Activated effector memory CD4-positive, alpha-beta T cell treated with Interleukin-2 at 50 U/mL for 16 hours (primary cell): ENCODE measurements at regions not wholly inside any gene's neighbourhood (a gene's known extent, or its start where the extent isn't known, plus 50 kb on each side); places are given as distances from the start of the nearest gene placed in this dataset.

ENCODE experiments used
- DNase-seq: peaks from one replicate; pipeline ENCODE4 v3.0.0-alpha.2; 2020

DNA sequence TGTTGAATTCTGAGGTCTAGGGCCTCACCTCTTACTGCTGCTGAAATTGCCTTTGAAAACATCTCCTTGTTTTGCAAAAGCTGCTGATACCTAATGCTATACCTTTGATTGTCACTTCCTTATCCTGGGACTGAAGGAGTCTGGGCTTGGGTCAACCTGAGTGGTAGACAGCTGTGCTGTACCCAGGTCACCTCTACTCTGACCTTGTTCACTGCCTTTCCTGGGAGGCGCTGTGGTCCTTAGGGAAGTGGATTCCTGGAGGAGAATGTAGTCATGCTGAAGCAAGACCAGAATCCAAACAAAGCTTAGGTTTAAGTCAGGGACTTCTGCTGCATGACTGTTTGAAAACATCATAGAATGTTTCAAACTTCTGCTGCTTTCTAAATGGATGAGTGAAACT lies 191.4 kb downstream of the SNAPC1 start:
- no peak for DNase-seq

DNA sequence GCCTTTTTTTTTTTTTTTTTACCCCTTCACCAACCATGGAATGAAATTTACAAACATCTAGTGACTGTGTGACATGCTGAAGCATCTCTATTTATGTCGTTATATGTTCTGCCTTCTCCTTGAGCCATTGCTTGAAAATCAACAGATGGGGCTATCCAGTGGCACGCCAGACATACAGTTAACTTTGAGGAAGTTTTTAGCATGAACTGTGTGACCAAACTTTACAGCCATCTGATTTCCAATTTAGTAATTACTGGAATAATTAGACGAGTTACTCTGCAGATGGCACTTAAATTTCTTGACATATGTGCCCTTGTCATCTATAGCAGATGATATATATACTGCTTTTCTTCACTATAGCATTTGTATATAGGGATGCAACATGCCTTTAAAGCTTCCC lies 192.1 kb downstream of the SNAPC1 start:
- DNase-seq, result no peak

DNA sequence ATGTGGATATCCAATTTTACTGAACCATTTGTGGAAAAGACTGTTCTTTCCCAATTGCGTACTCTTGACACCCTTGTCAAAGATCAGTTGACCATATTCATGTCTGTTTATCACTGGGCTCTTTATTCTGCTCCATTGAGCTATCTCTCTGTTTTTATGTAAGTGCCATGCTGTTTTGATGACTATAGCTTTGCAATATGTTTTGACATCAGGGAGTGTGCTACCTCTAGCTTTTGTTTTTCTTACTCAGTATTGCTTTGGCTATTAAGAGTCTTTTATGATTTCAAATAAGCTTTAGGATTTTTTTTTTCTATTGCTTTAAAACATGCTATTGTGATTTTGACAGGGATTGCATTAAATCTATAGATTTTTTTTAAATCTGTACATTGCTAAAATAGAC lies 194.3 kb downstream of the SNAPC1 start:
- DNase-seq, result no peak

DNA sequence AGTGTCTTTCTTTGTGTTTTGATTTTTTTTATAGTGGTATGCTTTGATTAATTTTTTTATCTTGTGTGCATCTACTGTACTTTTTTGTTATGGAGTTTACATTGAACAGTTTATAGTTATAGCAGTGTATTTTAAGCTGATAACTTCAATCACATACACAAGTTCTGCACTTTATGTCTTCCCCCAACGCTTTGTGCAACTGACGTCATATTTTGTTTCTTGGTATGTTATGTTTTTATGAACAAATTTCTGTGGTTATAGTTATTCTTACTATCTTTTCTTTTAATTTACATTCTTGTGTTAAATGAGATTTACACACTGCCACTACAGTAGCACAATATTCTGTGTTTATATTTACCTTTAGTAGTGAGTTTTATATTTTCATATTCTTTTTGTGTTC lies 197.1 kb downstream of the SNAPC1 start:
- DNase-seq, result no peak

DNA sequence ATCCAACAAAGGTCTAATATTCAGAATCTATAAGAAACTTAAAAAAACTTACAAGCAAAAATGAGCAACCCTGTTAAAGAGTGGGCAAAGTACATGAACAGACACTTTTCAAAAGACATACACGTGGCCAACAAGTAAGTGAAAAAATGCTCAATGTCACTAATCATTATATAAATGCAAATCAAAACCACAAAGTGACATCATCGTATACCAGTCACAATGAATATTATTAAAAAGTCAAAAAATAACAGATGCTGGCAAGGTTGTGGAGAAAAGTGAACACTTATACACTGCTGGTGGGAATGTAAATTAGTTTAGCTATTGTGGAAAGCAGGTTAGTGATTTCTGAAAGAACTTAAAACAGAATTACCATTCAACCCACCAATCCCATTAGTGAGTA lies 199.1 kb downstream of the SNAPC1 start:
- no peak for DNase-seq

DNA sequence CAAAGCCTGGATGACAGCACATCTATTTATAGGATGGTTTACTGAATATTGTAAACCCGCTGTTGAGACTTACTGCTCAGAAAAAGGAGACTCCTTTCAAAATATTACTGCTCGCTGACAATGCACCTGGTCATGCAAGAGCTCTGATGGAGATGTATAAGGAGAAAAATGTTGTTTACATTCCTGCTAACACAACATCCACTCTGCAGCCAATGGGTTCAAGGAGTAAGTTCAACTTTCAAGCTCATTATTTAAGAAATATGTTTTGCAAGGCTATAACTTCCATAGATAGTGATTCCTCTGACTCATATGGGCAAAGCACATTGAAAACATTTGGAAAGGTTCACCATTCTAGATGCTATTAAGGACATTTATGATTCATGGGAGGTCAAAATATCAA lies 201.7 kb downstream of the SNAPC1 start:
- DNase-seq, result no peak

DNA sequence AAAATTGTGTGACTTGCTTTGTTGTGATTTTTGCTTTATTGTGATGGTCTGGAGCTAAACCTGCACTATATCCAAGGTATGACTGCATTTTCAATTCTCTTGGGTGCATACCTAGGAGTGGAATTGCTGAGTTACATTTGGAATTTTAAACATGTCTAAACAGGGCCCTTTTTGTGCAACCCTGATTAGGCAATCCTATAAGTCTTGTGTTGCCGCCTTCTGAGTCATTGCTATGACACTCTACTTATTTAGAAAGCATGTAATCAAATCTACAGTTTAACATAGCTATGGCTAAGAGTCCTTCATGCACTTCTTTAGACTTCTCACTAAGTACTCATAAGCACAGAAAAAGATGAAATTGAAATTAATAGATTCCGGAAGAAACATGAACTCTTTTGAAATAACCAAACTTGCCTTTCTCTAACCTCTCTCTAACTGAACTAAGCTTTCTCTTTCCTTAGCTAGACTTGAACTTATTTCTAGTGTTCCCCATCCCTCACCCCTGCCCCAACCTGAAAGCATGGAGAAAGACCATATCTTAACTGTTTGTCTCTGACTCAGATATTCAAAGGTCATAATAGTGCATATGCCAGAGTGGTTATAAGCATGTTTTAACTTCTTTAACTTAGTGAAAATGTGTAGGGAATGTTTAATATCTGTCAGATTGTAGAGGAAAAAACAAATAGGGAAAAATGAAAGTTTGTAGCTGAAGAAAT lies 203.0 kb downstream of the SNAPC1 start:
- no peak for DNase-seq

DNA sequence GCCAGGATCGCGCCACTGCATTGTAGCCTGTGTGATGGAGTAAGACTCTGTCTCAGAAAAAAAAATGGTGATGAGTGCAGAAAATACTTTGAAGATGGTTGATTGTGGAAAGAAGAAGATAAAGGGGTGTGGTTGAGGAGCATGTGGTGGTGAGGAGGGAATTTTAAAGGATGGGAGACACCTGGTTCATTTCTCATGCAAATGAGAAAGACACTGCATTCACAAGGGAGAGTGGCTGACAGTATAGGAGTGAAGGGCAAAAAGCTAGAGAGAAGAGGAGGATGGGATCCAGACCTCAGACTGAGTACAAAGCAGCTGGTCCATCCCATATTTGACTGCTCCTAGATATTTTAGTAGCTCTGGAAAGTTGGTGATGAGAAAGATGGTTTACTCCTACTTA lies 206.0 kb downstream of the SNAPC1 start:
- no peak for DNase-seq

DNA sequence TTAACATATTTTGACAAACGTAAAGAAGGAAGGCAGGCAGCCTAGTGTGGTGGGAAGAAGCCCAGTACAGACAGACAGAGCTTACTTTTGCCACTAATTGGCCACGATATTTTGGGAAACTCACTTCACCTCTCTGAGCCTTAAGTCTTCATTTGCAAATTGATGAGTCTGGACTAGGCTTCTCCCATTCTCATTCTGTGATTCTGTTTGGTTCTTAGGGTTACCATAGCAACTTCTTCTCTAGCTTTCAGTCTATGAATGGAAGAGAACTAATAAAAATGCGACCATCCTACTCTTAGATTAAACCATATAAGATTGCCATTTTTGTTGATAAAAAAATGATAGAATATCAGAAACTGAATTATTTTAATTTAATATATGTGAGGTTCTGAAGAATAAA lies 210.5 kb downstream of the SNAPC1 start:
- no peak for DNase-seq

DNA sequence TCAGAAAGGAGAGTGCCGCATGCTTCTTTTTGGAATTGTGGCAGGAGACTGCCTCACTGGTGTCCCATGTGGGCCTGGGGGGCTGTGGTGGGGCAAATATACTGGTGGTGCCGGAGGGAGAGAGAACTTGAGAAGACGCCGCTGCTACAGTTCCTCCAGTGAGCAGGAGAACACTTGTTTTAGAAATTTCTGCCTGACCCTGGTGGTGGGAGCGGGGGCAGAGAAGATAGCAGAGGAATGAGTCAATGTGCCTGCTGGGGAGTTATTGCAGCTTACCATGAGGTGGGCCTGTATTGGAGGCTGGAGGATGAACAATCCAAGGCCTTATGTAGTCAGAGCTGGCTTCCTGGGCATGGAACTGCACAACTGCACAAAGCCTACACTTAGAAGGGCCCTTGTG lies 211.8 kb downstream of the SNAPC1 start:
- DNase-seq, result no peak

DNA sequence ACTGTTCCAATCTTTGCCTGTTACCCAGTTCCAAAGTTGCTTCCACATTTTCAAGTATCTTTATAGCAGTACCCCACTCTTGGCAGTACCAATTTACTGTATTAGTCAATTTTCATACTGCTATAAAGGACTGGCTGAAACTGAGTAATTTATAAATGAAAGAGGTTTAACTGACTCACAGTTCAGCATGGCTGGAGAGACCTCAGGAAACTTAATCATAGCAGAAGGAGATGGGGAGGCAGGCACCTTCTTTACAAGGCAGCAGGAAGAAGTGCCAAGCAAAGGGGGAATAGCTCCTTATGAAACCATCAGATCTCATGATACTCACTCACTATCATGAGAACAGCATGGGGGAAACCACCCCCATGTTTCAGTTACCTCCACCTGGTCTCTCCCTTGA lies 215.0 kb downstream of the SNAPC1 start:
- DNase-seq, result no peak

DNA sequence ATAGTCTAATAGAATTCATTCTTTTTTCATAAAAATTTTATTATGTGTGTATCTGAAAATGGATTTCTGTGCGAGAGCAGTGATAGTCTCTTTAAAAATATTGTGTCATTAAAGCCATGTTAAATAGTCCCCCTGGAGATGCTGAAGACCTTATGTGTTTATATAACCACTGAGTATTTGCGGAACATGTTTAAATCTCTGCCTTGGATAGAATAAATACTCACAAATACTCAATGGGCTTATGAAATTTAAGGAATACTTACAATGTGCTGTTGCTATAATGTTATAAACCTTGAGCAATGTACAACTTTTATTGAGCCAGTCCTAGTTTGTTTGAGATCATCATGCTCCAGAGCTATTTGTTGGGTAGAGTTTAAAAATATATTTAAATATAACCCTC lies 226.0 kb downstream of the SNAPC1 start:
- no peak for DNase-seq

DNA sequence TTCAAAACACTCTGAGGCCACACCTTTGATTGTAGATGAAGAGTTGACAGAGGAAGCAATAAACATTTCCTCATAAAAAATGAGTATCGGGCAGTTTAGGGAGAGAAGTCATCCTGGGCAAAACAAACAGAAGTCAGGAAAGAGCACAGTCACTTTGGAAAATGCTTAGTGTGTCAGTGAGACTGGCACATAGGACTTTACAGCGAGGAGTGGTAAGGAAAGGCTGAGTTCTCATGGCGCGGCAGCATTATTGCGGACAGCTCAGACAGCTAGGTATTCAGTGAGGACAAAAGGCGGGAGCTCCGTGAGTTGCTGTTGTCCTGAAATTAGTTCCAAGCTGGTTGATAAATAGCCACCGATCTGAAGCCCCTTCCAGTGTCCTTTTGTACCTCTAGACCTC lies 229.9 kb downstream of the SNAPC1 start:
- no peak for DNase-seq

DNA sequence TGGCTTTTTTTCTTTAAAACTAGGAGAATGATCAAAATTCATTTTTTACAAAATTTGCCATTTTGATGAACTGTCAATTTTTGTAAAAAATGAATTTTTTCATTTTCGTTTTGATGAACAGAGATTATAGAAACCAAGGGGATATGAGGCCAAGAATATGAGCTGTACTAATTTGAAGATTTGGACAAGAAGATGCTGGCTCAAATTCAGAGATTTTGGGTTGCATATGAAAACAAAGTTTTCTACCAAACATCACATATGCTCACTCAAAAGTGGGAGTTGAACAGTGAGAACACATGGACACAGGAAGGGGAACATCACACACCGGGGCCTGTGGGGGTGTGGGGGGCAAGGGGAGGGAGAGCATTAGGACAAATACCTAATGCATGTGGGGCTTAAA lies 230.7 kb downstream of the SNAPC1 start:
- DNase-seq, result no peak

DNA sequence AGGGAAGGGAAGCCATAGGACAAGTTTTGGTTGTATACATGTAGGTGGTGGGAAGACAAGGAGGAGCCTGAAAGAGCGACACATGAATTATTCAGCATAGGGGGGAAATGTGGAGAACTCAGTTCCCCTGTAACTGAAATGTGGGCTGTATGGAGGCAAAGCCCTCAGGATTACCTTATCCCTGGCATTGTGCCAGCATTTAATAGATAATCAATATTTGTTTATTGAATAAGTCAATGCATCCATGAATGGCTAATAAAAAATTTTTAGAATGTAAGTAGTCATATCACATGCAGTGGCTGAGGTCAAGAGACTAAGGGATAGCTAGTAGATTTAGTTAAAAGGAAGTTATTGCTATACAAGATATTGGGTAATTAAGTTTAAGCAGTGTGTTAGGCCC lies 232.4 kb downstream of the SNAPC1 start:
- DNase-seq, result no peak

DNA sequence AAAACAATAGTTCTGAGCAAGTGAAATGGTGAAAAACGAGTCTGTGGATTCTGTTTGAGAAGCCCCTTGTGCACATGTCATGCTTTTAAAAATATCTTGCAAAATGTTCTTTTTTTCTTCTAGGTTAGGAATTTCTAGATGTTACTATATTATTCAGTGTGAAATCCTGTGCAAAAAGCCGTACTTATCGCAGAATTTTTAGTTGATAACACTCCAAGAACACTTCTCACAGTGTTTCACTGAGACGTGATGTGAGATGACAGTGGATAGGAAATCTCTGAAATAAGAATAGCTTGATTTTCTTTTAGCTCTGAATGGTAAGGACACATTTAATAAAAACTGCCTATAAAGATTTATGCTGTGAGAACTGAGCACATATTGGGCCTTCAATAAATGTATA lies 234.5 kb downstream of the SNAPC1 start:
- no peak for DNase-seq

DNA sequence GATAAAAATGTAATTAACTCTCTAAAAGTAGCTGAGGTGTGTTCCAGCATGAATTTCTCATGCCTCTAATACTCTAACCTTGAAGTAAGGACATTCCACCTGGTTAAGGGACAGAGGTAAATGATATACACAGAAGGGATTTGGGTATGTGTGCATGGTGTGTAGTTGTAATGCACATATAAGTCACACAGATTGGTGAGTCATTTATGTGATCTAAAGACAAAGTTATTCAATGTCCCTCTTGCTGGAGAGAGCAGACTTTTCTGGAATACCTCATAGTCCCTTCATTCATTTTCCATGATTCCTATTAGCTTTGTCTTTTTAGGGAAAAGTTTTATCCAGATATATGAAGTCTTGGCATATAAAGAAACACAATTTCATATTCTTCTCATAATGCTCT lies 234.9 kb downstream of the SNAPC1 start:
- DNase-seq, result no peak

DNA sequence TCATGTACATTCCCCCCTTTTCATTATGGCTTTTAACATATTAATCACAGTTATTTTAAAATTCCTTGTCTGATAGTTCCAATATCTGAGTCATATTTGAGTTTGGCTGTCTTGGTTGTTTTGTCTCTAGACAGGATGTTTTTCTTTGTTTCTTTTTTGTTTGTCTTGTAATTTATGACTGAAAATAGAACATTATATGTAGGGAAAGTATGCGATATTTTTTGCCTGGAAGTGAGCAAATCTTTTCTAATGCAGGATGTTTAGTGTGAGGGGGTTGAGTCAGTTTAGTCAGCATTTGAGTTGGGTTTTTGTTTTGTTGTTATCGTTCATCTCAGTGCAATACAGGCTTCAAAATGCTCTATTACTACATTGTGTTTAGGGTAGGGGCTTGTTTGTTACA lies 239.7 kb downstream of the SNAPC1 start:
- no peak for DNase-seq

DNA sequence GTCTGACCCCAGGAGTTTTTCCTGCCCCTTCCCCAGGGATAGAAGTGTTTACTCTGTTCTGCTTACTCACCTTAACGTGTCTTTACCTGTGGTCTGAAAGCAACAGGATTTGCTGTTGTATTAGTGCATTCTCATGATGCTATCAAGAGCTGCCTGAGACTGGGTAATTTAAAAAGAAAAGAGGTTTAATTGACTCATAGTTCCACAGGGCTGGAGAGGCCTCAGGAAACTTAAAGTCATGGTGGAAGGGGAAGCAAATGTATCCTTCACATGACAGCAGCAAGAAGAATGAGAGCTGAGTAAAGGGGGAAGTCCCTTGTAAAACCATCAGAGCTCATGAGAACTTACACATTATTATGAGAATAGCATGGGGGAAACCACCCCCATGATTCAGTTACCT lies 240.4 kb downstream of the SNAPC1 start:
- DNase-seq, result no peak

DNA sequence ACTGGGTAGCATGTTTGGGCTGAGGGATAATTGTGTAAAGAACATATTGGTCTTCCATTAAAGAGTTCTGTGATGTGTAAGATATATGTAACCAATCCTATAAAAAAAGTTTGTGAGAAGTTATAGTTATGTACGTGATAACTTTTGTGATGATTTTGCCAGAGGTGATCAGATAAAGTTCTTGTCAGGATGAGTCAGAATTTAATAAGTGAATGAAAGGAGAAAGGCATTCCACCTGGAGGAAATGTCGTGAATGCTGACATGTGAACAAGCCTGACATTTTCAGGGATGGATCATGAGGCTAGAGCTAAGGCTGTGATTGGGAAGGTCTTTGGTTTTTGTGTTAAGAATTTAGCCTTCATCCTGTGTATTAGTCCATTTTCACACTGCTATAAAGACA lies 241.5 kb downstream of the SNAPC1 start:
- no peak for DNase-seq

DNA sequence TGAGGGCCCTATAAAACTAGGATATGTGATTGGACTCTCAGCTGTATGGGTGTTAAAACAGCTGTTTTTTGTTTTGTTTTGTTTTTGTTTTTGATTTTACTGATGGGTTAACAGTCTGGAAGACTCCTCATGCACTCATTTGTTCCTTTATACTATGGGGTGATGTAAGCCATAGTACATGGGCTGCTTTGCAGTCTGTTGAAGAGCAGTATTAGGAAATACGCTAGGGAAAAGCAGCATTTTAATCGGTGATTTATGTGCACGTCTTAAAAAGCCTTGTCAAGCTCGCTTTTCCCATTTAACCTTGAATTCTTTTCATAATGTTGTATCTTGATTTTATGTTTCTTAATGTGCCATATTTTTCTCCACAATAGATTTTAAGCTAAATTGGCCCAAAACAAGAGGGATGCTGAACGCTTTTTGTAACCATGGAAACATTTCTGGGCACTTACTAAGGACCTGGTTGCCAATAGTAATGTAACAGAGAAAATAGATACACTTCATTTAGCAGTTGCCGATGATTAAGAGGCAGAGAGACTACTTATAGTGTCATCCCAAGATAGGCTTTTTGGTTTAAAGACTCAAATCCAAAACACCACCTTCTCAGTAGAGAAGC lies 244.0 kb downstream of the SNAPC1 start:
- no peak for DNase-seq

DNA sequence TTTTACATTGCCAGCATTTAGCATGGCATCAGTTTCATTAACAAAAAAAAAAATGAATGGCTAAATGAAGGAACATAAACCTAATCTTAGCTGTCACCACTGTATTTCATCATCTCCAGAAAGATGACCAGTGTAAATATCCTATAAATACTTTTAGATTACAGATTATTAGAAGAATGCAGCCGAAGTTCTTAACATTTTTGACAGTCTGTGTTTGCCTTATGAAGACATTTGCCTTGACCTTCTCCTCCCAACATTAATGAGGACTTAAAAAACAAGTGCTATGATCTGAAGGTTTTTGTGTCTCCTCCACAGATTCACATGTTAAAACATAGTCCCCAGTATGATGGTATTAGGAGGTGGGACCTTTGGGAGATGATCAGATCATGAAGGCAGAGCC lies 253.0 kb downstream of the SNAPC1 start:
- DNase-seq, result no peak

DNA sequence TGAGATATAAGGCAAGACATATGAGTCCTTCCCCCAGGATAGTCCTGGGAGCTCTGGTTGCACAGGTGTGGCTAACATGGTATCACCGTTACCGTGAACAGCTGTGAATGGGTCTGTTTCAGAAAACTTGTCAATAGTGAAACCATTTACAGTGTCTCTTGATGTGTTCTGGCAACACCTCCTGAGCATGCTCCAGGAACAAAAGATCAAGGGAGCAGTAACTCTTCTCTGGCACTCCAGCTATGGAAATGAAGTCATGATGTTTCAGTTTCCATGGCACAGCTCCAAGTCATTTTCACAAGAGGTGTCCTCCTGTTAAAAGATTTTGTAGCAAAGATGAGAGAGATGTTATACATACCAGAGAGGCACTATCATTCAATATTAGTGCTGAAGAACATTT lies 253.7 kb downstream of the SNAPC1 start:
- no peak for DNase-seq

DNA sequence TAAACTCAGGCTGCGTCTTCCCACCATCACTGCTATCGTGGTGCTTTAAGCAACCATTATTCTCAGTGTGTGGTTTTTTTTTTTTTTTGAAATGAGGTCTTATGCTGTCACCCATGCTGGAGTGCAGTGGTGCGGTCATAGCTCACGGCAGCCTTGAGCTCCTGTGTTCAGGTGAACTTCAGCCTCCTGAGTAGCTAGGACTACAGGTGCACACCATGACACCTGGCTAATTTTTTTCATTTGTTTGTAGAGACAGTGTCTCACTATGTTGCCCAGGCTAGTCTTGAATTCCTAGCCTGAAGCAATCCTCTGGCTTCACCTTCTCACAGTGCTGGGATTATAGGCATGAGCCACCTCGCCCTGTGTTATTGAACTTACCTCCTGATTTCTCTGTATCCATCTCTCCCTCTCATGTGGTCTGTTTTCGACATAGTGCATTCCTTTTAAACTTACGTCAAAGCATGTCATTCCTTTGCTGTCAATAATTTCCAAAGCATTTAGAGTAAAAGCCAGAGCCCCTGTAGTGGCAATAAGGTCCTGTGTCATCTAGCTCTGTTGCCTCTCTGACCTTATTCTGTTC lies 255.5 kb downstream of the SNAPC1 start:
- no peak for DNase-seq

DNA sequence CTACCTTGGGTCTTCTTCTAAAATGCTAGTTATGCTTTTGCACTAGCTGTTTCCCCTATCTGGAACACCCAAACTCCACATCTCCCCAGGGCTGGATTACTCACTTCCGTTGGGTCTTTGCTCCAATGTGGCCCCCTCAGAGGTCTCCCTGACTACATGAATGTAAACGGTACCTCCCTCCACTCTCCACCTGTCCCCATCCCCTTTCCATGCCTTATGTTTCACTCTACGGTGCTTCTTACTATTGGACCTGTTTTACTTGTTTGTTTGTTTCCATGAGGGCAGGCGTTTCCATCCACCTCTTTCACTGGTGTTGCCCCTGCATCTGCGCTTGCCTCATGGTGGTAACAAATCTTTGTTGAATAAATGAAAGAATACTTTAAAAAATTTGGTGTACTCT lies 256.4 kb downstream of the SNAPC1 start:
- no peak for DNase-seq
